Progenitor cell of endocrine pancreas (in vitro differentiated cells): ENCODE measurements at regions not wholly inside any gene's neighbourhood (a gene's known extent, or its start where the extent isn't known, plus 50 kb on each side); places are given as distances from the start of the nearest gene placed in this dataset.

Experiments used
- DNase-seq: peaks from one replicate; pipeline ENCODE4 v3.0.0; 2021; ENCODE audit warnings: low spot score; ENCODE audit not compliant: unreplicated experiment
- H3K27ac Mint-ChIP-seq: 2 replicates; pipeline ENCODE4 v1.8.0; 2021; ENCODE audit warnings: mild to moderate bottlenecking, moderate library complexity, mixed read lengths
- H3K27me3 Mint-ChIP-seq: 2 replicates; pipeline ENCODE4 v1.8.0; 2021; ENCODE audit warnings: mixed read lengths
- H3K36me3 Mint-ChIP-seq: 2 replicates; pipeline ENCODE4 v1.8.0; 2022; ENCODE audit warnings: mixed read lengths; ENCODE audit not compliant: insufficient read depth
- H3K4me1 Mint-ChIP-seq: 2 replicates; pipeline ENCODE4 v1.8.0; 2021; ENCODE audit warnings: low read depth, mixed read lengths
- H3K4me3 Mint-ChIP-seq: 2 replicates; pipeline ENCODE4 v1.8.0; 2021; ENCODE audit warnings: low read depth, mild to moderate bottlenecking, moderate library complexity, mixed read lengths
- H3K9me3 Mint-ChIP-seq: 2 replicates; pipeline ENCODE4 v1.8.0; 2021; ENCODE audit warnings: low read depth, mixed read lengths
- TF ChIP-seq, protein P1 (sequence below): fragments of 200-600 bp; sonication (generic); IDR thresholded peaks from one replicate; pipeline ENCODE4 v1.5.0; 2021; ENCODE audit warnings: antibody characterized with exemption, mild to moderate bottlenecking; ENCODE audit not compliant: unreplicated experiment

DNA sequence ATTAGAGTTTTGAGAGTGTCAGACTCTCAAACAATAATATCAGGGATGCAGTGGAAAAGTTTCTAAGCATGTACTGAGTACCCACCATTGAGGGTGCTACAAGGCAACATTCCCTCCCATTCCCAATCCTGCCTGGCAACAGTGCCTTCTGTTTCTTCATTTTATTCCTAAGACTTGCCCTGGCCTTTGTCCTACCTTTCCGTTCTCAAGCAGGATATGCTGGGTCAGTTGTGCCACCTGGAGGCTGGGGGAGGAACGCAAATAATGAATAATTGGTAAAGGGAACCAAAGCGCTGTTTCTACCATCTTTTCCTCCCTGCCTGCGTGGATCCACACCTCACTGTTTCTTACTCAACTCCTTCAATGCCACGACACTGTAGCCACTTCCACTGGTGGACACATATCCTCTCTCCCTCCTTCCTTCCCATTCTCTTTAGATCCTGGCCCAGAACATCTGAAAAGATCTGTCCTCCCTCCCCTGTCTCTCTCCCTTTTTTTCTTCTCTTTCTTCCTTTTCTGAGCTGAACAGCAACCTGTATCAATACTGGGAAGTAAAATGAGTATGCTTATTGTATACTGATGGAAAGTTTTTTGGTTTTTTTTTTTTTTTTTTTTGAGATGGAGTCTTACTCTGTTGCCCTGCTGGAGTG lies 149.5 kb downstream of the C9orf152 start:
- TF ChIP-seq, protein P1, sequence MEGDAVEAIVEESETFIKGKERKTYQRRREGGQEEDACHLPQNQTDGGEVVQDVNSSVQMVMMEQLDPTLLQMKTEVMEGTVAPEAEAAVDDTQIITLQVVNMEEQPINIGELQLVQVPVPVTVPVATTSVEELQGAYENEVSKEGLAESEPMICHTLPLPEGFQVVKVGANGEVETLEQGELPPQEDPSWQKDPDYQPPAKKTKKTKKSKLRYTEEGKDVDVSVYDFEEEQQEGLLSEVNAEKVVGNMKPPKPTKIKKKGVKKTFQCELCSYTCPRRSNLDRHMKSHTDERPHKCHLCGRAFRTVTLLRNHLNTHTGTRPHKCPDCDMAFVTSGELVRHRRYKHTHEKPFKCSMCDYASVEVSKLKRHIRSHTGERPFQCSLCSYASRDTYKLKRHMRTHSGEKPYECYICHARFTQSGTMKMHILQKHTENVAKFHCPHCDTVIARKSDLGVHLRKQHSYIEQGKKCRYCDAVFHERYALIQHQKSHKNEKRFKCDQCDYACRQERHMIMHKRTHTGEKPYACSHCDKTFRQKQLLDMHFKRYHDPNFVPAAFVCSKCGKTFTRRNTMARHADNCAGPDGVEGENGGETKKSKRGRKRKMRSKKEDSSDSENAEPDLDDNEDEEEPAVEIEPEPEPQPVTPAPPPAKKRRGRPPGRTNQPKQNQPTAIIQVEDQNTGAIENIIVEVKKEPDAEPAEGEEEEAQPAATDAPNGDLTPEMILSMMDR, result peak; percentile 60
- no peak overlapping the region for H3K4me3 Mint-ChIP-seq
- H3K4me1 Mint-ChIP-seq, result peaks cover 2% of the 10 kb centered on the region
- H3K27ac Mint-ChIP-seq, result no peak overlapping the region
- DNase-seq, result peak; percentile 24
- no peaks in the 10 kb centered on the region for H3K9me3 Mint-ChIP-seq
- H3K27me3 Mint-ChIP-seq, result peaks cover 10% of the 10 kb centered on the region
- no peaks in the 10 kb centered on the region for H3K36me3 Mint-ChIP-seq

DNA sequence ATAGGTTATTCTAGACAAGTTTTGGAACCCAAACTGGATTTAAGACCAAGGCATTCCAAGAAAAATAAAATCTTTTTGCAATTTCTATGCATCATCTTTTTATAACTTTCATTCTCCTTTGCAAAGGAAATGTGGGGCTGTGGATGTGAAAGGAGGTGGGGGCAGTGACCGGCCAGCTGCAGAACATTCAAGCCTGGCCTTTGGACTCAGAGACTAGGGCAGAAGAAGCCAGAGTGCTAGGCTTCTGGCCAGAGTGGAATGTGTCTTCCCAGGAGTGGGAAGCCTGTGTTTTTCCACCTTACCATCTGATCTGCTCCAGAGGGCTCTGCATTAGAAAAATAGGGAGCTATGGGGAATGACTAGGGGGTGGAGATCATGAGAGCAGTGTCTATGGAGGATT lies 148.5 kb downstream of the C9orf152 start:
- TF ChIP-seq, protein P1, result no peak
- H3K27me3 Mint-ChIP-seq, result peaks cover 10% of the 10 kb centered on the region
- DNase-seq, result no peak
- no peak overlapping the region for H3K27ac Mint-ChIP-seq
- H3K4me3 Mint-ChIP-seq, result no peak overlapping the region
- no peaks in the 10 kb centered on the region for H3K9me3 Mint-ChIP-seq
- peaks cover 2% of the 10 kb centered on the region for H3K4me1 Mint-ChIP-seq
- H3K36me3 Mint-ChIP-seq, result no peaks in the 10 kb centered on the region

DNA sequence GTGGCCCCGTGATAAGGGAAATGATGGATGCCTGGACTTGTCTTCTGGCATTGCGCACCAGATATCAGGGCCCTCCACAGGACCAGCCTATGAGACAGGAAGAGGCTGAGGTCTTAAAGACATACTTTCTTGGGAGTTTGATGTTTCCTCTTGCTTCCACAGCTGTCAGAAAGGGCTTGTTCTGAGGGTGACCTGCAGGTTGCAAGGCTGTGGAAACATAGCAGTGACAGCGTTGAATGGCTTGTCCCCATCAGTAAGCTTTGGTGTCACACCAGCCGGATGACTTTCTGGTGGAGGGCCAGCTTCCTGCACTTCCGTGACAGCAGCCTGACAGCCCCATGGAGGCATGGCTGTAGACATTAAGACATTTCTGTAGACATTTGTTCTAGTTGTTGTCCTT lies 143.2 kb downstream of the C9orf152 start:
- Mint-ChIP-seq H3K27me3 (peaks cover 19% of the 10 kb centered on the region), H3K4me3 (no peak overlapping the region), H3K27ac (no peak overlapping the region), H3K36me3 (no peaks in the 10 kb centered on the region), H3K4me1 (peaks cover 3% of the 10 kb centered on the region), H3K9me3 (no peaks in the 10 kb centered on the region)
- TF ChIP-seq, protein P1, result no peak
- DNase-seq, result no peak

DNA sequence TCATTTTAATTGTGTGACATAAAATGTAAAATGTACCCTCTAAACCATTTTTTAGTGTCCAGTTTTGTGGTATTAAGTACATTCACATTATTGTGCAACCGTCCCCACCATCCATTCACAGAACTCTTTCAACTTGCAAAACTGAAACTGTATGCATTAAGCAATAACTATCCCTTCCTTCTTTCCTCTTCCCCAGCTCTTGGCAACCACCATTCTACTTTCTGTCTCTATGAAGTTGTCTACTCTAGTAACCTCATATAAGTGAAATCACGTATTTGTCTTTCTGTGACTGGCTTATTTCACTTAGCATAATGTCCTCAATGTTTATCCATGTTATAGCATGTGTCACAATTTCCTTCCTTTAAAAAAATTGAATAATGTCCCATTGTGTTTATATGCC lies 142.4 kb downstream of the C9orf152 start:
- no peaks in the 10 kb centered on the region for H3K9me3 Mint-ChIP-seq
- H3K4me3 Mint-ChIP-seq, result no peak overlapping the region
- DNase-seq, result no peak

DNA sequence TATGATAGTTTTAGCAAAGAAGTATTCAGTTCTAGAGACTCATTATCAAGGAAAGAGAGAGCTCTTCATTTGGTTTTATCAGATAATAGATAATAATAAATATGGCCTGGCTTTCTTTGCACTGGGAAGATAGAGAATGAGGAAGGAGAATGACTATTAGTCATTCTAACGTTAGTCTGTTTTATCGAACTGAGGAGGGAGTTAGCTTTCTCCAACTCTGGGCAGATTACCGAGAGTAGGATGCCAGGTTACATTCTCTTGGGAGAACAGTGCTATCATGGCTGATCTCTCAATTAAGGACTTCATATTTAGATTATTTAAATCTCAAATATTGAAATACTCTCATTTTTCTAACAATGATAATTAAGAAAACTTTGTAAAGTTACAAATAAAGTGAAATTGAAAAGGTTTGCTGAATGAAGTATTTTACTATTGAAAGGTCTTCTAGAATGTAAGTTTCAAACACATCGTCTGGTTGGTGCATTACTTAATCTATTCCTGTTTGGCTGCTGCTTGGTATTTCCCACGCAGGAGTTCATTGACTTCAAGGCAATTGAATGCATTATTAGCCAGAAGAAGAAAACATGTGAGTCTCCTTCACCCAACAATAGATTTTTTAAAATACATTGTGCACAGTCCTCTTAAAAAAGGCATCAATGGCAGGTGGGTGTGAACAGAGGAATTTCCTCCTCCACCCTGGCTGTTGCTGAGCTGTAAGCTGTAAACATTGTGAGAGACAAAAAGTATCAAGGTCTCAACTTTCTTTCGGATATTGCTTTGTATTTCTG lies 140.8 kb downstream of the C9orf152 start:
- H3K4me3 Mint-ChIP-seq, result no peak overlapping the region
- H3K9me3 Mint-ChIP-seq, result no peaks in the 10 kb centered on the region
- DNase-seq, result no peak
- no peak overlapping the region for H3K27ac Mint-ChIP-seq
- peaks cover 3% of the 10 kb centered on the region for H3K4me1 Mint-ChIP-seq
- no peaks in the 10 kb centered on the region for H3K36me3 Mint-ChIP-seq
- H3K27me3 Mint-ChIP-seq, result peaks cover 29% of the 10 kb centered on the region
- TF ChIP-seq, protein P1, result no peak

More for the DNA sequence above, 142.4 kb downstream of the C9orf152 start:
- Mint-ChIP-seq H3K36me3 (no peaks in the 10 kb centered on the region), H3K27me3 (peaks cover 23% of the 10 kb centered on the region), H3K27ac (no peak overlapping the region), H3K4me1 (peaks cover 3% of the 10 kb centered on the region)
- TF ChIP-seq, protein P1, result no peak
